GM12875 (cell line): ENCODE measurements at regions not wholly inside any gene's neighbourhood (a gene's known extent, or its start where the extent isn't known, plus 50 kb on each side); places are given as distances from the start of the nearest gene placed in this dataset.

Source experiments
- H3K4me3 ChIP-seq: one replicate; pipeline ENCODE4 v1.5.1; 2011; ENCODE audit warnings: low read depth, low read length, control low read depth
- TF ChIP-seq, protein P1 (sequence below): IDR thresholded peaks from 2 replicates; pipeline ENCODE4 v1.5.1; 2011; ENCODE audit warnings: low read depth, mild to moderate bottlenecking, control low read depth, inconsistent platforms, low read length, moderate library complexity, borderline replicate concordance; ENCODE audit not compliant: insufficient read depth

DNA sequence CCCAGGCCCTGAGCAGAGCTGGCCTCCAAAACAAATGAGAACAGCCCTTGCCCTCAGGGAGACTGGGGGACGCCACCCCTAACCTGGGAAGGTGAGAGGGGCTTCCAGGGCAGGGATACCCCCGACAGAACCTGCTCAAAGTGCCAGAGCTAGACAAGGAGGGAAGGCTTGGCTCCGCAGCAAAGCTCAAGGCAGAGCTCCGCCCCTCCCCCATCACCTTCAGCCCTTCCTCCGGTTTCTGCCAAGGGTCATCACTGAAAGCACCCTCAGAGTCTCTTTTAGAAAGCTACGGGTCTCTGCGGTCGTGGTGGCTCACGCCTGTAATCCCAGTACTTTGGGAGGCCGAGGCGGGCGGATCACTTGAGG, 73.4 kb upstream of the CUX1 start:
- TF ChIP-seq, protein P1, sequence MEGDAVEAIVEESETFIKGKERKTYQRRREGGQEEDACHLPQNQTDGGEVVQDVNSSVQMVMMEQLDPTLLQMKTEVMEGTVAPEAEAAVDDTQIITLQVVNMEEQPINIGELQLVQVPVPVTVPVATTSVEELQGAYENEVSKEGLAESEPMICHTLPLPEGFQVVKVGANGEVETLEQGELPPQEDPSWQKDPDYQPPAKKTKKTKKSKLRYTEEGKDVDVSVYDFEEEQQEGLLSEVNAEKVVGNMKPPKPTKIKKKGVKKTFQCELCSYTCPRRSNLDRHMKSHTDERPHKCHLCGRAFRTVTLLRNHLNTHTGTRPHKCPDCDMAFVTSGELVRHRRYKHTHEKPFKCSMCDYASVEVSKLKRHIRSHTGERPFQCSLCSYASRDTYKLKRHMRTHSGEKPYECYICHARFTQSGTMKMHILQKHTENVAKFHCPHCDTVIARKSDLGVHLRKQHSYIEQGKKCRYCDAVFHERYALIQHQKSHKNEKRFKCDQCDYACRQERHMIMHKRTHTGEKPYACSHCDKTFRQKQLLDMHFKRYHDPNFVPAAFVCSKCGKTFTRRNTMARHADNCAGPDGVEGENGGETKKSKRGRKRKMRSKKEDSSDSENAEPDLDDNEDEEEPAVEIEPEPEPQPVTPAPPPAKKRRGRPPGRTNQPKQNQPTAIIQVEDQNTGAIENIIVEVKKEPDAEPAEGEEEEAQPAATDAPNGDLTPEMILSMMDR, result no peak
- H3K4me3 ChIP-seq, result peak overlapping the region; percentile 52

DNA sequence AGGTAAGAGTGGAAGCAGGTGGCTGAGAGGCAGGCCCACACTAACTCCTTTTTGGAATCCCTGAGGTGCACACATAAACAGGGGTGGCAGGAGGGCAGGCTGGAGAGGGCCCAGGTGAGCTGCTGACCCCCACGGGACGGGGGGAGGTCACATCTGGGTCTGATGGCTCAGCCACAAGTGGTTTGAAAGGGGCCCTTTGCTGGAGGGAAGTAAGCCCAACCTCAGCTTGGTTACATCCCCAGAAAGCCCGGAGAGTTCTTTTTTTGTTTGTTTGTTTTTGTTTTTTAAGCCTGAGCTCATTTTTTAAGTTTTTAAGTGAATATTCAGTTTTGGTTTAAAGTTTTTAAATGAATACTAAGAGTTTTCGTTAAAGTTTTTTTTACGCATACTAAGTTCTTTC, 72.8 kb upstream of the CUX1 start:
- no peak overlapping the region for H3K4me3 ChIP-seq
- TF ChIP-seq, protein P1, result no peak

DNA sequence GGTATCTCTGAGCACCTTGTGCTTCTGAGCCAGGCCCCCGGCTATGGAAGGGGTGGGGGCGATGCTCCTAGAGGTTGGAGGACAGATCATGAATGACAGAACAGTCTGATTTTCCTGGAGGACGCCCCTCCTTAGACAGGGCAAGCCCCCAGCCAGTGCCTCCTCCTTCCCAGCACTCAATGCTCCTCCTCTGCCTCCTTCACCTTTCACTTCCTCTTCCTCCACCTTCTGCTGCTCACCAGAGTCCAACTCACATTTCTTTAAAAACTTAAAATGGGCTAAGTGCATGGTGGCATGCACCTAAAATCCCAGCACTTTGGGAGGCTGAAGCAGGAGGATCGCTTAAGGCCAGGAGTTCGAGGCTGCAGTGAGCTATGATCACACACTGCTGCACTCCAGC, 71.1 kb upstream of the CUX1 start:
- TF ChIP-seq, protein P1, result no peak
- no peak overlapping the region for H3K4me3 ChIP-seq

GRCh38 chr7:101747053-101747878, 70.2 kb upstream of the CUX1 start:
- no peak overlapping the region for H3K4me3 ChIP-seq
- TF ChIP-seq, protein P1, result no peak

DNA sequence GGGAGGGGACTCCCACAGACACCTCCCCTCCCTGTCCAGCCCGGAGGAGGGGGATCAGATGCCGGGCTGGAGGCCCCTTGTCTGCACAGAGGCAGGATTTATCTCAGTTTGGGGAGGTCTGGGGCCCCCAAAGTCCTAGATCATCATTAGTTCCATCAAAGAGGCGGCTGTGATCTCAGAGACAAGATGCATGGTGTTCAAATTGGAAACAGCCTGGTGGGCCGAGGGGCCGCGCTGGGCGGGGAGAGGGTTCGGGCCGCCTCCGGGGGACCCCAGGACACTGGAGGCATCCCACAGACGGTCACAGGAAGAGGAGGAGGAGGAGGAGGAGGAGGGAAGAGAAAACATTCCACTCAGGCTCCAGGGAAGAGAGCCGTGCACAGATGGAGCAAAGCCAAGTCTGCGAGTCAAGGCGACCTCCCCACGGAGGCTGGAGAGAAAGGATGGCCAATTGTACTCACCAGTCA, 69.5 kb upstream of the CUX1 start:
- TF ChIP-seq, protein P1, result no peak
- H3K4me3 ChIP-seq, result no peak overlapping the region

- H3K4me3 ChIP-seq, result no peak overlapping the region
- TF ChIP-seq, protein P1, result no peak
Observed at GRCh38 chr7:101749891-101750290, 67.5 kb upstream of the CUX1 start.

GRCh38 chr7:101753316-101753715, 64.1 kb upstream of the CUX1 start:
- no peak overlapping the region for H3K4me3 ChIP-seq
- TF ChIP-seq, protein P1, result no peak
